ENCODE measurements at regions not wholly inside any gene's neighbourhood (a gene's known extent, or its start where the extent isn't known, plus 50 kb on each side); places are given as distances from the start of the nearest gene placed in this dataset.

- TF ChIP-seq POLR2A (IDR thresholded peaks at IDR 0.05; ENCODE audit: borderline replicate concordance, extremely low read depth, insufficient read depth, insufficient read length) = no peak
- no peak for TF ChIP-seq CTCF (IDR thresholded peaks at IDR 0.05 in 2 of 3, conservative IDR thresholded peaks at IDR 0.05 in 1 of 3; ENCODE audit: borderline replicate concordance in 1 of 3, insufficient read depth in 1 of 3, low read depth in 2 of 3, low read length in 2 of 3)
- no peak for TF ChIP-seq EZH2phosphoT487 (IDR thresholded peaks at IDR 0.05; ENCODE audit: borderline replicate concordance)
Observed at GRCh38 chr3:150082898-150083654, 112.4 kb upstream of the PFN2 start.

Measured in HCT116 (cell line).